Activated CD8-positive, alpha-beta memory T cell treated with anti-CD3 and anti-CD28 coated beads for 36 hours (primary cell): ENCODE measurements at regions not wholly inside any gene's neighbourhood (a gene's known extent, or its start where the extent isn't known, plus 50 kb on each side); places are given as distances from the start of the nearest gene placed in this dataset.

Experiments used
- CTCF ChIA-PET: fragments of 350-600 bp; sonication (Branson Sonifier 250); formaldehyde crosslinking; loops from one replicate; lab custom pipeline; 2021; ENCODE audit warnings: antibody characterized with exemption; lab: Charles Lee
- POLR2A ChIA-PET: fragments of 350-600 bp; sonication (Branson Sonifier 250); formaldehyde crosslinking; loops from one replicate; lab custom pipeline; 2021; ENCODE audit warnings: antibody characterized with exemption; lab: Charles Lee

- ChIA-PET POLR2A (no interaction called here), CTCF (no interaction called here)
Observed at GRCh38 chr18:2425426-2426317, 145.6 kb downstream of the METTL4 start.

GRCh38 chr18:2430191-2430590 lies 141.1 kb downstream of the METTL4 start:
- CTCF ChIA-PET = no interaction called here

GRCh38 chr18:2431806-2432205 lies 139.5 kb downstream of the METTL4 start:
- ChIA-PET CTCF (no interaction called here), POLR2A (no interaction called here)

More at GRCh38 chr18:2430191-2430590, 141.1 kb downstream of the METTL4 start:
- POLR2A ChIA-PET = no interaction called here

- ChIA-PET POLR2A (no interaction called here), CTCF (no interaction called here)
Observed at GRCh38 chr18:2433366-2433765, 137.9 kb downstream of the METTL4 start.

GRCh38 chr18:2441544-2441943 lies 129.8 kb downstream of the METTL4 start:
- POLR2A ChIA-PET = no interaction called here
- CTCF ChIA-PET = no interaction called here

GRCh38 chr18:2442006-2442405 lies 129.3 kb downstream of the METTL4 start:
- POLR2A ChIA-PET = no interaction called here
- CTCF ChIA-PET = no interaction called here

GRCh38 chr18:2442726-2443275 lies 128.5 kb downstream of the METTL4 start:
- ChIA-PET CTCF (no interaction called here), POLR2A (no interaction called here)

GRCh38 chr18:2444201-2444875 lies 127.0 kb downstream of the METTL4 start:
- ChIA-PET POLR2A (no interaction called here), CTCF (no interaction called here)

GRCh38 chr18:2448565-2449151 lies 122.6 kb downstream of the METTL4 start:
- ChIA-PET CTCF (no interaction called here), POLR2A (interaction anchor here (0.7 kb wide), 1 partner anchor 361 kb away, joined by 3 read pairs; no protein-coding TSS in a partner anchor)

GRCh38 chr18:2451556-2451955 lies 119.7 kb downstream of the METTL4 start:
- CTCF ChIA-PET = no interaction called here

GRCh38 chr18:2459886-2460285 lies 111.4 kb downstream of the METTL4 start:
- ChIA-PET POLR2A (no interaction called here), CTCF (no interaction called here)

More at GRCh38 chr18:2451556-2451955, 119.7 kb downstream of the METTL4 start:
- POLR2A ChIA-PET = no interaction called here

- POLR2A ChIA-PET = no interaction called here
- CTCF ChIA-PET = no interaction called here
Observed at GRCh38 chr18:2466978-2467377, 104.3 kb downstream of the METTL4 start.

- CTCF ChIA-PET = no interaction called here
- POLR2A ChIA-PET = no interaction called here
Observed at GRCh38 chr18:2468051-2468450, 103.3 kb downstream of the METTL4 start.

GRCh38 chr18:2471523-2471922 lies 99.8 kb downstream of the METTL4 start:
- ChIA-PET POLR2A (no interaction called here), CTCF (no interaction called here)

- POLR2A ChIA-PET = no interaction called here
Observed at GRCh38 chr18:2478662-2479061, 92.6 kb downstream of the METTL4 start.

GRCh38 chr18:2480536-2480935 lies 90.8 kb downstream of the METTL4 start:
- ChIA-PET POLR2A (no interaction called here), CTCF (no interaction called here)

More at GRCh38 chr18:2478662-2479061, 92.6 kb downstream of the METTL4 start:
- CTCF ChIA-PET = no interaction called here

GRCh38 chr18:2482706-2483475 lies 88.4 kb downstream of the METTL4 start:
- CTCF ChIA-PET = no interaction called here

GRCh38 chr18:2485983-2486382 lies 85.3 kb downstream of the METTL4 start:
- CTCF ChIA-PET = no interaction called here
- POLR2A ChIA-PET = no interaction called here

More at GRCh38 chr18:2482706-2483475, 88.4 kb downstream of the METTL4 start:
- POLR2A ChIA-PET = no interaction called here

- POLR2A ChIA-PET = no interaction called here
- CTCF ChIA-PET = no interaction called here
Observed at GRCh38 chr18:2486426-2486825, 84.9 kb downstream of the METTL4 start.
